HCT116 (cell line): ENCODE measurements at regions not wholly inside any gene's neighbourhood (a gene's known extent, or its start where the extent isn't known, plus 50 kb on each side); places are given as distances from the start of the nearest gene placed in this dataset.

Experiments used
- ATAC-seq: fragments of 200-7000 bp; cut with Tn5 transposase; 2 replicates; pipeline ENCODE4 v1.9.1; 2020; ENCODE audit warnings: mild to moderate bottlenecking, moderate library complexity
- BruUV-seq: library from RNA; stranded (reverse); fragments of 400-500 nt; replicated peaks from 2 replicates; lab custom pipeline; 2021; lab: Mats Ljungman, UMichigan
- CTCF ChIA-PET: fragments of 300-600 bp; sonication (Branson Sonifier 250); formaldehyde crosslinking; loops from one replicate; lab custom pipeline; 2021; ENCODE audit warnings: antibody characterized with exemption; lab: Charles Lee
- POLR2A ChIA-PET: fragments of 300-600, 350-600 bp; sonication (Branson Sonifier 250); formaldehyde crosslinking; loops from one replicate; lab custom pipeline; 2021; ENCODE audit warnings: antibody characterized with exemption; lab: Charles Lee
- RAD21 ChIA-PET, 2 experiments: fragments of 300-600 bp; sonication (Branson Sonifier 250); formaldehyde crosslinking; loops; one replicate each; lab custom pipeline; 2023; ENCODE audit warnings: low total read pairs in 2 of 2; ENCODE audit not compliant: uncharacterized antibody in 2 of 2, unreplicated experiment in 2 of 2, low non-redundant PET in 1 of 2; lab: Charles Lee
- DNase-seq: peaks from one replicate; pipeline ENCODE4 v3.0.0-alpha.2; 2010; ENCODE audit warnings: low read depth, low spot score
- H2AFZ ChIP-seq: fragments of 200-600 bp; shearing (Covaris generic), sonication (generic); 2 replicates; pipeline ENCODE4 v1.6.1; 2017; ENCODE audit warnings: low read depth, mixed run types, mixed read lengths, antibody characterized with exemption, low read length; ENCODE audit not compliant: poor library complexity, severe bottlenecking
- H3K27ac ChIP-seq: 2 replicates; pipeline ENCODE4 v1.5.1; 2012; ENCODE audit warnings: low read depth, low read length
- H3K27me3 ChIP-seq: fragments of 200-600 bp; sonication (generic); 2 replicates; pipeline ENCODE4 v1.6.1; 2016; ENCODE audit warnings: mixed run types, low read length, mixed read lengths; ENCODE audit not compliant: insufficient read depth
- H3K36me3 ChIP-seq, 2 experiments: fragments of 200-500 bp in 1 of 2; fragments of 200-600 bp in 1 of 2; sonication (Bioruptor generic) in 1 of 2; sonication (generic) in 1 of 2; 2 replicates each; pipeline versions ENCODE4 v1.5.1 to v1.6.1; 2014 to 2016; ENCODE audit warnings: low read length in 2 of 2, inconsistent platforms in 1 of 2, mixed read lengths in 1 of 2, mixed run types in 1 of 2; ENCODE audit not compliant: insufficient read depth in 2 of 2, control insufficient read depth in 1 of 2
- H3K4me1 ChIP-seq, 2 experiments: fragments of 200-600 bp in 1 of 2; sonication (generic) in 1 of 2; 2 replicates each; pipeline versions ENCODE4 v1.5.1 to v1.6.1; 2012 to 2017; ENCODE audit warnings: low read length in 2 of 2, inconsistent platforms in 1 of 2, mild to moderate bottlenecking in 1 of 2, mixed read lengths in 1 of 2, mixed run types in 1 of 2, moderate library complexity in 1 of 2; ENCODE audit not compliant: insufficient read depth in 2 of 2, control insufficient read depth in 1 of 2
- H3K4me2 ChIP-seq: fragments of 200-600 bp; sonication (generic); 2 replicates; pipeline ENCODE4 v1.6.1; 2017; ENCODE audit warnings: mixed run types, low read length, mixed read lengths
- H3K4me3 ChIP-seq, 2 experiments: fragments of 200-600 bp in 1 of 2; sonication (generic) in 1 of 2; replicated peaks in 1 of 2; 2 replicates each; pipeline ENCODE4 v1.5.1; 2011 to 2016; ENCODE audit warnings: low read length in 2 of 2, control low read depth in 1 of 2, low read depth in 1 of 2, mild to moderate bottlenecking in 1 of 2, mixed read lengths in 1 of 2, mixed run types in 1 of 2
- H3K79me2 ChIP-seq: fragments of 200-600 bp; sonication (generic); 2 replicates; pipeline ENCODE4 v1.6.1; 2017; ENCODE audit warnings: mild to moderate bottlenecking, mixed run types, low read length, moderate library complexity, mixed read lengths; ENCODE audit not compliant: insufficient read depth
- H3K9ac ChIP-seq: fragments of 200-600 bp; sonication (generic); 2 replicates; pipeline ENCODE4 v1.6.1; 2016; ENCODE audit warnings: low read length, mixed read lengths
- H3K9me2 ChIP-seq: fragments of 200-600 bp; sonication (generic), shearing (Covaris generic); 2 replicates; pipeline ENCODE4 v1.6.1; 2017; ENCODE audit warnings: mixed run types, mild to moderate bottlenecking, moderate library complexity; ENCODE audit not compliant: insufficient read depth
- H3K9me3 ChIP-seq, 2 experiments: fragments of 200-500 bp in 1 of 2; fragments of 200-600 bp in 1 of 2; sonication (Bioruptor generic) in 1 of 2; sonication (generic) in 1 of 2; 2 replicates each; pipeline ENCODE4 v1.6.1; 2014 to 2017; ENCODE audit warnings: low read length in 2 of 2, mixed read lengths in 2 of 2, inconsistent platforms in 1 of 2, low read depth in 1 of 2, mild to moderate bottlenecking in 1 of 2, mixed run types in 1 of 2, moderate library complexity in 1 of 2; ENCODE audit not compliant: control insufficient read depth in 1 of 2, insufficient read depth in 1 of 2
- H4K20me1 ChIP-seq: fragments of 200-600 bp; sonication (generic), shearing (Covaris generic); 2 replicates; pipeline ENCODE4 v1.6.1; 2017; ENCODE audit warnings: mixed run types, mild to moderate bottlenecking, moderate library complexity; ENCODE audit not compliant: insufficient read depth
- EZH2 ChIP-seq: fragments of 200-600 bp; sonication (generic); IDR thresholded peaks from 2 replicates; pipeline ENCODE4 v1.6.1; 2017; ENCODE audit warnings: antibody characterized with exemption, mixed run types
- JUND ChIP-seq: IDR thresholded peaks from 2 replicates; pipeline ENCODE4 v1.6.1; 2012
- POLR2A ChIP-seq: IDR thresholded peaks from 2 replicates; pipeline ENCODE4 v1.7.0; 2011; ENCODE audit warnings: borderline replicate concordance; ENCODE audit not compliant: insufficient read depth, insufficient read length; ENCODE audit errors: extremely low read depth
- RAD21 ChIP-seq: IDR thresholded peaks from 2 replicates; pipeline ENCODE4 v1.6.1; 2012; ENCODE audit warnings: low read depth, mild to moderate bottlenecking
- SIN3A ChIP-seq: IDR thresholded peaks from 2 replicates; pipeline ENCODE4 v1.6.1; 2012; ENCODE audit warnings: low read depth
- SP1 ChIP-seq: IDR thresholded peaks from 2 replicates; pipeline ENCODE4 v1.6.1; 2012; ENCODE audit warnings: low read depth
- SRF ChIP-seq: IDR thresholded peaks from 2 replicates; pipeline ENCODE4 v1.6.1; 2012; ENCODE audit warnings: low read depth
- TCF7L2 ChIP-seq: IDR thresholded peaks from 2 replicates; pipeline ENCODE4 v1.7.0; 2011; ENCODE audit warnings: borderline replicate concordance, inconsistent platforms; ENCODE audit not compliant: insufficient read depth, insufficient read length; ENCODE audit errors: extremely low read depth
- YY1 ChIP-seq: IDR thresholded peaks from 2 replicates; pipeline ENCODE4 v1.6.1; 2011; ENCODE audit warnings: low read length, low read depth, moderate library complexity, mild to moderate bottlenecking; ENCODE audit not compliant: insufficient replicate concordance; ENCODE audit errors: extremely low read depth
- ZBTB33 ChIP-seq: IDR thresholded peaks from 2 replicates; pipeline ENCODE4 v1.6.1; 2011; ENCODE audit warnings: mild to moderate bottlenecking, low read length, moderate library complexity; ENCODE audit not compliant: insufficient replicate concordance; ENCODE audit errors: extremely low read depth
- ZFX ChIP-seq: fragments of 450-650 bp; IDR thresholded peaks from 2 replicates; pipeline ENCODE4 v1.6.1; 2017
- intact Hi-C: fragments of 100-400 bp; cut with micrococcal nuclease; formaldehyde crosslinking; loops from 2 replicates; pipeline ENCODE4 v1.10.0; 2022
- TF ChIP-seq, protein P1 (sequence below): IDR thresholded peaks from 2 replicates; pipeline ENCODE4 v1.6.1; 2012
- TF ChIP-seq, protein P2 (sequence below): IDR thresholded peaks from 2 replicates; pipeline ENCODE4 v1.6.1; 2012
- TF ChIP-seq, protein P3 (sequence below): IDR thresholded peaks from 2 replicates; pipeline ENCODE4 v1.6.1; 2012; ENCODE audit warnings: low read depth

DNA sequence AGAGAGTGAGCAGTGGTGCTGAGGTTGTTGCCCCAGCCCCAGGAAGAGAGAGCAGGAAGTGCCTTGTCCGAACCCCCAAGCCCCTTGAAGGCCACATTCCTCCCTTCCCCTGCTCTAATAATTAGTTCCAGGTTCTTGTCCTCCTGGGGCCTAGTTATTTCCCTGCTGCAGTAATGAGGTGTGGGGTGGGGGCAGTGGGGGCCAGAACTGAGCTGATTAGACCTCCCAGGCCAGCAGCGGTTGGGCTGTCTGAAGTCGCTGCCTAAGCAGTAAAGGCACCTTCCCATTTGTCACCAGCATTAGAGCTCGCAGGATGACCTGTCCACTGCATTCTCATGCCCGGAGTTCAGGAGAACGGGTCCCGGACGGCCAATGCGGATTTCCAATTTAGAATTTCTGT, 186.5 kb upstream of the CSF3R start:
- POLR2A ChIA-PET: no interaction called here

More for the DNA sequence above, 186.5 kb upstream of the CSF3R start:
- CTCF ChIA-PET: no interaction called here
- intact Hi-C loops: no loop called here
- H3K79me2 ChIP-seq: no peaks in the 10 kb centered on the region
- no peak overlapping the region for H3K4me2 ChIP-seq
- RAD21 ChIA-PET: no interaction called here
- no peak overlapping the region for H3K27ac ChIP-seq
- BruUV-seq: no TSS peak
- H3K4me3 ChIP-seq: no peak overlapping the region
- H3K36me3 ChIP-seq: no peaks in the 10 kb centered on the region
- no peaks in the 10 kb centered on the region for H3K9me2 ChIP-seq
- no peaks in the 10 kb centered on the region for H3K4me1 ChIP-seq
- no peak overlapping the region for H2AFZ ChIP-seq
- no peak for DNase-seq
- TF ChIP-seq EZH2 (no peak), ZFX (no peak), ZBTB33 (no peak), SRF (no peak), POLR2A (no peak), SIN3A (no peak), TCF7L2 (no peak), RAD21 (no peak), YY1 (no peak), JUND (no peak), SP1 (no peak)
- TF ChIP-seq, protein P1, sequence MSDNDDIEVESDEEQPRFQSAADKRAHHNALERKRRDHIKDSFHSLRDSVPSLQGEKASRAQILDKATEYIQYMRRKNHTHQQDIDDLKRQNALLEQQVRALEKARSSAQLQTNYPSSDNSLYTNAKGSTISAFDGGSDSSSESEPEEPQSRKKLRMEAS: no peak
- TF ChIP-seq, protein P2, sequence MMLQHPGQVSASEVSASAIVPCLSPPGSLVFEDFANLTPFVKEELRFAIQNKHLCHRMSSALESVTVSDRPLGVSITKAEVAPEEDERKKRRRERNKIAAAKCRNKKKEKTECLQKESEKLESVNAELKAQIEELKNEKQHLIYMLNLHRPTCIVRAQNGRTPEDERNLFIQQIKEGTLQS: no peak
- TF ChIP-seq, protein P3, sequence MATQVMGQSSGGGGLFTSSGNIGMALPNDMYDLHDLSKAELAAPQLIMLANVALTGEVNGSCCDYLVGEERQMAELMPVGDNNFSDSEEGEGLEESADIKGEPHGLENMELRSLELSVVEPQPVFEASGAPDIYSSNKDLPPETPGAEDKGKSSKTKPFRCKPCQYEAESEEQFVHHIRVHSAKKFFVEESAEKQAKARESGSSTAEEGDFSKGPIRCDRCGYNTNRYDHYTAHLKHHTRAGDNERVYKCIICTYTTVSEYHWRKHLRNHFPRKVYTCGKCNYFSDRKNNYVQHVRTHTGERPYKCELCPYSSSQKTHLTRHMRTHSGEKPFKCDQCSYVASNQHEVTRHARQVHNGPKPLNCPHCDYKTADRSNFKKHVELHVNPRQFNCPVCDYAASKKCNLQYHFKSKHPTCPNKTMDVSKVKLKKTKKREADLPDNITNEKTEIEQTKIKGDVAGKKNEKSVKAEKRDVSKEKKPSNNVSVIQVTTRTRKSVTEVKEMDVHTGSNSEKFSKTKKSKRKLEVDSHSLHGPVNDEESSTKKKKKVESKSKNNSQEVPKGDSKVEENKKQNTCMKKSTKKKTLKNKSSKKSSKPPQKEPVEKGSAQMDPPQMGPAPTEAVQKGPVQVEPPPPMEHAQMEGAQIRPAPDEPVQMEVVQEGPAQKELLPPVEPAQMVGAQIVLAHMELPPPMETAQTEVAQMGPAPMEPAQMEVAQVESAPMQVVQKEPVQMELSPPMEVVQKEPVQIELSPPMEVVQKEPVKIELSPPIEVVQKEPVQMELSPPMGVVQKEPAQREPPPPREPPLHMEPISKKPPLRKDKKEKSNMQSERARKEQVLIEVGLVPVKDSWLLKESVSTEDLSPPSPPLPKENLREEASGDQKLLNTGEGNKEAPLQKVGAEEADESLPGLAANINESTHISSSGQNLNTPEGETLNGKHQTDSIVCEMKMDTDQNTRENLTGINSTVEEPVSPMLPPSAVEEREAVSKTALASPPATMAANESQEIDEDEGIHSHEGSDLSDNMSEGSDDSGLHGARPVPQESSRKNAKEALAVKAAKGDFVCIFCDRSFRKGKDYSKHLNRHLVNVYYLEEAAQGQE: no peak
- H3K9me3 ChIP-seq: no peaks in the 10 kb centered on the region
- no peak overlapping the region for H3K9ac ChIP-seq
- no peak for ATAC-seq
- no peaks in the 10 kb centered on the region for H4K20me1 ChIP-seq
- H3K27me3 ChIP-seq: peaks cover 57% of the 10 kb centered on the region
